WTC11 (cell line): ENCODE measurements at regions not wholly inside any gene's neighbourhood (a gene's known extent, or its start where the extent isn't known, plus 50 kb on each side); places are given as distances from the start of the nearest gene placed in this dataset.
"Not testable (repeated sequence)": the region's sequence is repeated elsewhere in the genome, so short reads cannot be mapped to it uniquely, and the experiment has no call there.

Experiments
- ATAC-seq: fragments of 200-7000 bp; cut with Tn5 transposase; 2 replicates; pipeline ENCODE4 v1.10.0; 2021; ENCODE audit warnings: mild to moderate bottlenecking, moderate library complexity
- CTCF ChIA-PET: fragments of 300-600 bp; sonication (Branson Sonifier 250); formaldehyde crosslinking; loops from one replicate; lab custom pipeline; 2021; ENCODE audit warnings: antibody characterized with exemption; lab: Charles Lee
- POLR2A ChIA-PET: fragments of 350-600 bp; sonication (Branson Sonifier 250); formaldehyde crosslinking; loops from one replicate; lab custom pipeline; 2021; ENCODE audit warnings: antibody characterized with exemption; lab: Charles Lee
- DNase-seq: peaks from one replicate; pipeline ENCODE4 v3.0.0; 2021; ENCODE audit warnings: low spot score
- H3K27ac Mint-ChIP-seq: 2 replicates; pipeline ENCODE4 v1.8.0; 2021; ENCODE audit warnings: mixed read lengths
- H3K27me3 Mint-ChIP-seq: 2 replicates; pipeline ENCODE4 v1.8.0; 2021; ENCODE audit warnings: low read depth, mild to moderate bottlenecking, moderate library complexity, mixed read lengths
- H3K36me3 Mint-ChIP-seq: 2 replicates; pipeline ENCODE4 v1.8.0; 2021; ENCODE audit warnings: mixed read lengths
- H3K4me1 Mint-ChIP-seq: 2 replicates; pipeline ENCODE4 v1.8.0; 2022; ENCODE audit warnings: mixed read lengths
- H3K4me3 Mint-ChIP-seq: 2 replicates; pipeline ENCODE4 v1.8.0; 2021; ENCODE audit warnings: mild to moderate bottlenecking, moderate library complexity, mixed read lengths
- H3K9me3 Mint-ChIP-seq: 2 replicates; pipeline ENCODE4 v1.8.0; 2021; ENCODE audit warnings: mixed read lengths
- ATF1 ChIP-seq: sonication (generic); formaldehyde crosslinking; IDR thresholded peaks from 2 replicates; pipeline ENCODE4 v1.8.1; 2023; ENCODE audit warnings: mild to moderate bottlenecking, moderate library complexity, missing genetic modification reagents
- ESRRA ChIP-seq: sonication (generic); formaldehyde crosslinking; IDR thresholded peaks from 2 replicates; pipeline ENCODE4 v1.8.1; 2022; ENCODE audit warnings: mild to moderate bottlenecking, missing genetic modification reagents, borderline replicate concordance
- ETV6 ChIP-seq: sonication (generic); formaldehyde crosslinking; IDR thresholded peaks from 2 replicates; pipeline ENCODE4 v1.8.1; 2022; ENCODE audit warnings: mild to moderate bottlenecking, missing genetic modification reagents
- FOXJ3 ChIP-seq: sonication (generic); formaldehyde crosslinking; IDR thresholded peaks from 2 replicates; pipeline ENCODE4 v1.9.0; 2021; ENCODE audit warnings: missing genetic modification reagents, mild to moderate bottlenecking, borderline replicate concordance
- GRHL2 ChIP-seq: fragments of 250-450 bp; sonication (Bioruptor Pico); IDR thresholded peaks from 2 replicates; pipeline ENCODE4 v1.8.0; 2022; ENCODE audit warnings: mild to moderate bottlenecking, moderate library complexity; ENCODE audit not compliant: insufficient replicate concordance, severe bottlenecking
- GTF2I ChIP-seq: fragments of 250-450 bp; sonication (Bioruptor Pico); conservative IDR thresholded peaks from 2 replicates; pipeline ENCODE4 v1.4.0; 2021; ENCODE audit warnings: mild to moderate bottlenecking
- MYBL2 ChIP-seq: sonication (generic); formaldehyde crosslinking; IDR thresholded peaks from 2 replicates; pipeline ENCODE4 v1.8.1; 2023; ENCODE audit warnings: mild to moderate bottlenecking, moderate library complexity, missing genetic modification reagents
- NFYB ChIP-seq: sonication (generic); formaldehyde crosslinking; conservative IDR thresholded peaks from 2 replicates; pipeline ENCODE4 v1.8.0; 2022; ENCODE audit warnings: low read depth, missing genetic modification reagents
- NR2C2 ChIP-seq: sonication (generic); formaldehyde crosslinking; IDR thresholded peaks from 2 replicates; pipeline ENCODE4 v1.8.0; 2022; ENCODE audit warnings: mild to moderate bottlenecking, missing genetic modification reagents
- OVOL2 ChIP-seq: fragments of 250-450 bp; sonication (Bioruptor Pico); IDR thresholded peaks from 2 replicates; pipeline ENCODE4 v1.9.0; 2021; ENCODE audit warnings: mild to moderate bottlenecking, borderline replicate concordance
- RORB ChIP-seq: fragments of 250-450 bp; sonication (Bioruptor Pico); IDR thresholded peaks from 2 replicates; pipeline ENCODE4 v1.9.0; 2021; ENCODE audit warnings: mild to moderate bottlenecking
- TCF7 ChIP-seq: sonication (generic); formaldehyde crosslinking; IDR thresholded peaks from 2 replicates; pipeline ENCODE4 v1.8.0; 2022; ENCODE audit warnings: mild to moderate bottlenecking, low read depth, missing genetic modification reagents, moderate library complexity
- TEAD1 ChIP-seq: sonication (generic); formaldehyde crosslinking; IDR thresholded peaks from 2 replicates; pipeline ENCODE4 v1.8.0; 2022; ENCODE audit warnings: mild to moderate bottlenecking, missing genetic modification reagents
- ZBTB21 ChIP-seq: sonication (generic); formaldehyde crosslinking; IDR thresholded peaks from 2 replicates; pipeline ENCODE4 v1.8.1; 2023; ENCODE audit warnings: mild to moderate bottlenecking, missing genetic modification reagents, borderline replicate concordance
- TF ChIP-seq, protein P1 (sequence below): sonication (generic); formaldehyde crosslinking; IDR thresholded peaks from 2 replicates; pipeline ENCODE4 v1.8.1; 2023; ENCODE audit warnings: mild to moderate bottlenecking, missing genetic modification reagents, moderate library complexity
- TF ChIP-seq, protein P2 (sequence below): sonication (generic); formaldehyde crosslinking; IDR thresholded peaks from 2 replicates; pipeline ENCODE4 v1.8.0; 2023; ENCODE audit warnings: missing genetic modification reagents
- TF ChIP-seq, protein P3 (sequence below): fragments of 250-450 bp; sonication (Bioruptor Pico); IDR thresholded peaks from 2 replicates; pipeline ENCODE4 v1.9.0; 2021; ENCODE audit warnings: mild to moderate bottlenecking
- TF ChIP-seq, protein P4 (sequence below): sonication (generic); formaldehyde crosslinking; IDR thresholded peaks from 2 replicates; pipeline ENCODE4 v1.8.1; 2023; ENCODE audit warnings: mild to moderate bottlenecking, missing genetic modification reagents
- TF ChIP-seq, protein P5 (sequence below): sonication (generic); formaldehyde crosslinking; conservative IDR thresholded peaks from 2 replicates; pipeline ENCODE4 v1.8.1; 2022; ENCODE audit warnings: mild to moderate bottlenecking, missing genetic modification reagents
- TF ChIP-seq, protein P6 (sequence below): sonication (generic); formaldehyde crosslinking; IDR thresholded peaks from 2 replicates; pipeline ENCODE4 v1.8.0; 2023; ENCODE audit warnings: mild to moderate bottlenecking, missing genetic modification reagents
- TF ChIP-seq, protein P7 (sequence below): sonication (generic); formaldehyde crosslinking; IDR thresholded peaks from 2 replicates; pipeline ENCODE4 v1.8.0; 2022; ENCODE audit warnings: mild to moderate bottlenecking, missing genetic modification reagents
- TF ChIP-seq, protein P8 (sequence below): sonication (generic); formaldehyde crosslinking; IDR thresholded peaks from 2 replicates; pipeline ENCODE4 v1.8.0; 2022; ENCODE audit warnings: mild to moderate bottlenecking, missing genetic modification reagents

DNA sequence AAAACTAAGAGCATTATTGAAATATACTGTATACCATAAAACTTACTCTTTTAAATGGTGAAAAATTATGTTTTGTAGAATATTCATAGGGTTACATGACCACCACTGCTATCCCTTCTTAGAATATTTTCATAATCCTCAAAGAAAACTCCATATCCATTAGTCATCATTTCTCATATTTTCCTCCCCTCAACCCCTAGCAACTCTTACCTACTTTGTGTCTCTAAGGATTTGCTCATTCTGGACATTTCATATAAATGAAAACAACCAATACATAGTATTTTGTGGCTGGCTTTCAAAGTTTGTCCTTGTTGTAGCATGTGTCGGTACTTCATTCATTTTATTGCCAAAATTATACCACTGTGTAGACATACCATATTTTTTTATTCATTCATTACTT lies 863.8 kb downstream of the KCNA4 start (continued):
- TF ChIP-seq FOXJ3 (CRISPR knock-in tag) (no peak), TEAD1 (CRISPR knock-in tag) (no peak), NR2C2 (CRISPR knock-in tag) (no peak), ETV6 (CRISPR knock-in tag) (no peak), MYBL2 (CRISPR knock-in tag) (no peak)
- TF ChIP-seq, protein P1, sequence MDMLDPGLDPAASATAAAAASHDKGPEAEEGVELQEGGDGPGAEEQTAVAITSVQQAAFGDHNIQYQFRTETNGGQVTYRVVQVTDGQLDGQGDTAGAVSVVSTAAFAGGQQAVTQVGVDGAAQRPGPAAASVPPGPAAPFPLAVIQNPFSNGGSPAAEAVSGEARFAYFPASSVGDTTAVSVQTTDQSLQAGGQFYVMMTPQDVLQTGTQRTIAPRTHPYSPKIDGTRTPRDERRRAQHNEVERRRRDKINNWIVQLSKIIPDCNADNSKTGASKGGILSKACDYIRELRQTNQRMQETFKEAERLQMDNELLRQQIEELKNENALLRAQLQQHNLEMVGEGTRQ = no peak

DNA sequence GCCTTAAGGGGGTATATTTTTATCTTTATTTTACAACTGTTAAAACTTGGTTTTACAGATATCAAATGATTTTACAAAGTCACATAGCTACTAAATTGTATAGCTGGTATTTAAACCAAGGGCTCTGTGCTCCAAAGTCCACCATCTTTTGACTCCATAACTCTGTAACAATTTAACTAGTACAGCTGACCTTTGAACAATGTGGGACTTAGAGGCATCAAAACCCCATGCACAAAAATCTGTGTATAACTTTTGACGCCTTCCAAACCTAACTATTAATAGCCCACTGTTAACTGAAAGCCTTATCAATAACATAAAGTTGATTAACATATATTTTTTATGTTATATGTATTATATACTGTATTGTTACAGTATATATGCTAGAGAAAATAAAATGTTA lies 874.3 kb downstream of the KCNA4 start:
- H3K4me3 Mint-ChIP-seq, H3K4me1 Mint-ChIP-seq, H3K9me3 Mint-ChIP-seq, DNase-seq, H3K36me3 Mint-ChIP-seq, ATAC-seq, H3K27me3 Mint-ChIP-seq, CTCF ChIA-PET, POLR2A ChIA-PET, H3K27ac Mint-ChIP-seq: not testable (repeated sequence)

DNA sequence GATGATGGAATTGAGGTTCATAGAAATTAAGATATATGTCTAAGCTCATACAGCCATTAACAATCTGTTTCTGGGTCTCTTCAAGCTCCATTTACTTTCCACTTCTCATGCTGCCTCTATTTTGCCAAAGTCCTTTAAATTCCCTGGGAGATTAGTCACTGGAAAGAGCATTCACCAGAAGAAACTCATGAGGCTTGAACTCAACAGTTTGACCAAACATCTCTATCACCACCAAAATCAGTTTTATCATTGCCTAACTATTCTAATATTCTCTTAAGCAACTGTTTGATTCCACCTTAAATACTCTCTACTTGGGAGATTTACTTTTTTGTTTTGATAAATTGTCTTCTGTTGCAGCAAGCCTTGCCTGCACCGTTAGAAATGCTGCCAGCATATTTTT lies 881.3 kb downstream of the KCNA4 start:
- CTCF ChIA-PET = no interaction called here
- Mint-ChIP-seq H3K4me1 (no peaks in the 10 kb centered on the region), H3K27ac (no peak overlapping the region), H3K36me3 (no peaks in the 10 kb centered on the region), H3K4me3 (no peak overlapping the region), H3K9me3 (no peaks in the 10 kb centered on the region), H3K27me3 (no peaks in the 10 kb centered on the region; the same call in 1 of the 2 replicates)
- POLR2A ChIA-PET = interaction anchor here (0.6 kb wide), 1 partner anchor 10 kb away, joined by 3 read pairs; no protein-coding TSS in a partner anchor
- TF ChIP-seq, protein P2, sequence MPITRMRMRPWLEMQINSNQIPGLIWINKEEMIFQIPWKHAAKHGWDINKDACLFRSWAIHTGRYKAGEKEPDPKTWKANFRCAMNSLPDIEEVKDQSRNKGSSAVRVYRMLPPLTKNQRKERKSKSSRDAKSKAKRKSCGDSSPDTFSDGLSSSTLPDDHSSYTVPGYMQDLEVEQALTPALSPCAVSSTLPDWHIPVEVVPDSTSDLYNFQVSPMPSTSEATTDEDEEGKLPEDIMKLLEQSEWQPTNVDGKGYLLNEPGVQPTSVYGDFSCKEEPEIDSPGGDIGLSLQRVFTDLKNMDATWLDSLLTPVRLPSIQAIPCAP (CRISPR knock-in tag) = no peak
- TF ChIP-seq, protein P3, sequence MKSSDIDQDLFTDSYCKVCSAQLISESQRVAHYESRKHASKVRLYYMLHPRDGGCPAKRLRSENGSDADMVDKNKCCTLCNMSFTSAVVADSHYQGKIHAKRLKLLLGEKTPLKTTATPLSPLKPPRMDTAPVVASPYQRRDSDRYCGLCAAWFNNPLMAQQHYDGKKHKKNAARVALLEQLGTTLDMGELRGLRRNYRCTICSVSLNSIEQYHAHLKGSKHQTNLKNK (CRISPR knock-in tag) = no peak
- TF ChIP-seq, protein P4, sequence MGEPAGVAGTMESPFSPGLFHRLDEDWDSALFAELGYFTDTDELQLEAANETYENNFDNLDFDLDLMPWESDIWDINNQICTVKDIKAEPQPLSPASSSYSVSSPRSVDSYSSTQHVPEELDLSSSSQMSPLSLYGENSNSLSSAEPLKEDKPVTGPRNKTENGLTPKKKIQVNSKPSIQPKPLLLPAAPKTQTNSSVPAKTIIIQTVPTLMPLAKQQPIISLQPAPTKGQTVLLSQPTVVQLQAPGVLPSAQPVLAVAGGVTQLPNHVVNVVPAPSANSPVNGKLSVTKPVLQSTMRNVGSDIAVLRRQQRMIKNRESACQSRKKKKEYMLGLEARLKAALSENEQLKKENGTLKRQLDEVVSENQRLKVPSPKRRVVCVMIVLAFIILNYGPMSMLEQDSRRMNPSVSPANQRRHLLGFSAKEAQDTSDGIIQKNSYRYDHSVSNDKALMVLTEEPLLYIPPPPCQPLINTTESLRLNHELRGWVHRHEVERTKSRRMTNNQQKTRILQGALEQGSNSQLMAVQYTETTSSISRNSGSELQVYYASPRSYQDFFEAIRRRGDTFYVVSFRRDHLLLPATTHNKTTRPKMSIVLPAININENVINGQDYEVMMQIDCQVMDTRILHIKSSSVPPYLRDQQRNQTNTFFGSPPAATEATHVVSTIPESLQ = no peak
- TF ChIP-seq FOXJ3 (CRISPR knock-in tag) (no peak), ZBTB21 (CRISPR knock-in tag) (no peak), ETV6 (CRISPR knock-in tag) (no peak), TCF7 (CRISPR knock-in tag) (no peak), GRHL2 (CRISPR knock-in tag) (no peak), ATF1 (CRISPR knock-in tag) (no peak), NR2C2 (CRISPR knock-in tag) (no peak), OVOL2 (CRISPR knock-in tag) (no peak), NFYB (CRISPR knock-in tag) (no peak), ESRRA (CRISPR knock-in tag) (no peak), GTF2I (no peak), RORB (CRISPR knock-in tag) (no peak)
- TF ChIP-seq, protein P5, sequence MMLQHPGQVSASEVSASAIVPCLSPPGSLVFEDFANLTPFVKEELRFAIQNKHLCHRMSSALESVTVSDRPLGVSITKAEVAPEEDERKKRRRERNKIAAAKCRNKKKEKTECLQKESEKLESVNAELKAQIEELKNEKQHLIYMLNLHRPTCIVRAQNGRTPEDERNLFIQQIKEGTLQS (CRISPR knock-in tag) = no peak
- TF ChIP-seq, protein P6, sequence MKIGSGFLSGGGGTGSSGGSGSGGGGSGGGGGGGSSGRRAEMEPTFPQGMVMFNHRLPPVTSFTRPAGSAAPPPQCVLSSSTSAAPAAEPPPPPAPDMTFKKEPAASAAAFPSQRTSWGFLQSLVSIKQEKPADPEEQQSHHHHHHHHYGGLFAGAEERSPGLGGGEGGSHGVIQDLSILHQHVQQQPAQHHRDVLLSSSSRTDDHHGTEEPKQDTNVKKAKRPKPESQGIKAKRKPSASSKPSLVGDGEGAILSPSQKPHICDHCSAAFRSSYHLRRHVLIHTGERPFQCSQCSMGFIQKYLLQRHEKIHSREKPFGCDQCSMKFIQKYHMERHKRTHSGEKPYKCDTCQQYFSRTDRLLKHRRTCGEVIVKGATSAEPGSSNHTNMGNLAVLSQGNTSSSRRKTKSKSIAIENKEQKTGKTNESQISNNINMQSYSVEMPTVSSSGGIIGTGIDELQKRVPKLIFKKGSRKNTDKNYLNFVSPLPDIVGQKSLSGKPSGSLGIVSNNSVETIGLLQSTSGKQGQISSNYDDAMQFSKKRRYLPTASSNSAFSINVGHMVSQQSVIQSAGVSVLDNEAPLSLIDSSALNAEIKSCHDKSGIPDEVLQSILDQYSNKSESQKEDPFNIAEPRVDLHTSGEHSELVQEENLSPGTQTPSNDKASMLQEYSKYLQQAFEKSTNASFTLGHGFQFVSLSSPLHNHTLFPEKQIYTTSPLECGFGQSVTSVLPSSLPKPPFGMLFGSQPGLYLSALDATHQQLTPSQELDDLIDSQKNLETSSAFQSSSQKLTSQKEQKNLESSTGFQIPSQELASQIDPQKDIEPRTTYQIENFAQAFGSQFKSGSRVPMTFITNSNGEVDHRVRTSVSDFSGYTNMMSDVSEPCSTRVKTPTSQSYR (CRISPR knock-in tag) = no peak
- TF ChIP-seq, protein P7, sequence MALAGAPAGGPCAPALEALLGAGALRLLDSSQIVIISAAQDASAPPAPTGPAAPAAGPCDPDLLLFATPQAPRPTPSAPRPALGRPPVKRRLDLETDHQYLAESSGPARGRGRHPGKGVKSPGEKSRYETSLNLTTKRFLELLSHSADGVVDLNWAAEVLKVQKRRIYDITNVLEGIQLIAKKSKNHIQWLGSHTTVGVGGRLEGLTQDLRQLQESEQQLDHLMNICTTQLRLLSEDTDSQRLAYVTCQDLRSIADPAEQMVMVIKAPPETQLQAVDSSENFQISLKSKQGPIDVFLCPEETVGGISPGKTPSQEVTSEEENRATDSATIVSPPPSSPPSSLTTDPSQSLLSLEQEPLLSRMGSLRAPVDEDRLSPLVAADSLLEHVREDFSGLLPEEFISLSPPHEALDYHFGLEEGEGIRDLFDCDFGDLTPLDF = no peak
- TF ChIP-seq, protein P8, sequence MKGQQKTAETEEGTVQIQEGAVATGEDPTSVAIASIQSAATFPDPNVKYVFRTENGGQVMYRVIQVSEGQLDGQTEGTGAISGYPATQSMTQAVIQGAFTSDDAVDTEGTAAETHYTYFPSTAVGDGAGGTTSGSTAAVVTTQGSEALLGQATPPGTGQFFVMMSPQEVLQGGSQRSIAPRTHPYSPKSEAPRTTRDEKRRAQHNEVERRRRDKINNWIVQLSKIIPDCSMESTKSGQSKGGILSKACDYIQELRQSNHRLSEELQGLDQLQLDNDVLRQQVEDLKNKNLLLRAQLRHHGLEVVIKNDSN (CRISPR knock-in tag) = no peak
- DNase-seq (no peak), ATAC-seq (no peak)
